A549 (cell line): ENCODE measurements at regions not wholly inside any gene's neighbourhood (a gene's known extent, or its start where the extent isn't known, plus 50 kb on each side); places are given as distances from the start of the nearest gene placed in this dataset.

Source experiments
- ATAC-seq, 2 experiments: fragments of 200-7000 bp in 1 of 2; fragments of >200 bp in 1 of 2; cut with Nextera tagmentation in 1 of 2; cut with Tn5 transposase in 1 of 2; 3 replicates each; pipeline versions ENCODE4 v1.8.0 to v1.9.1; 2018 to 2020; ENCODE audit warnings: mild to moderate bottlenecking in 1 of 2, moderate library complexity in 1 of 2
- CTCF ChIA-PET: fragments of 300-600 bp; sonication (Branson Sonifier 250); formaldehyde crosslinking; extraction: SDS; loops from one replicate; lab custom pipeline; 2021; ENCODE audit warnings: antibody characterized with exemption, inconsistent platforms; lab: Yijun Ruan, JAX
- POLR2A ChIA-PET: fragments of 350-600 bp; formaldehyde crosslinking; extraction: SDS; loops from one replicate; lab custom pipeline; 2021; ENCODE audit warnings: antibody characterized with exemption, inconsistent platforms; lab: Yijun Ruan, JAX
- DNase-seq, 2 experiments: peaks; one replicate each; pipeline versions ENCODE4 v3.0.0 to v3.0.0-alpha.2; 2011 to 2016; ENCODE audit warnings: low read depth in 1 of 2, low spot score in 1 of 2
- FAIRE-seq: peaks from 2 replicates; lab custom pipeline; 2011; peaks lifted over from hg19 to GRCh38; lab: Jason Lieb, UNC
- H3K27ac ChIP-seq, 2 experiments: fragments of >200 bp; sonication (Bioruptor Twin); formaldehyde crosslinking; 3 replicates each; pipeline ENCODE4 v1.5.1; 2016 to 2017
- H3K4me1 ChIP-seq: fragments of >200 bp; sonication (Bioruptor Twin); formaldehyde crosslinking; 3 replicates; pipeline ENCODE4 v1.6.1; 2016
- H3K4me2 ChIP-seq: fragments of >200 bp; sonication (Bioruptor Twin); formaldehyde crosslinking; 3 replicates; pipeline ENCODE4 v1.6.1; 2016
- H3K4me3 ChIP-seq: fragments of >200 bp; sonication (Bioruptor Twin); formaldehyde crosslinking; 3 replicates; pipeline ENCODE4 v1.5.1; 2016
- H3K9me3 ChIP-seq: fragments of >200 bp; sonication (Bioruptor Twin); formaldehyde crosslinking; 3 replicates; pipeline ENCODE4 v1.6.1; 2016
- BHLHE40 ChIP-seq: IDR thresholded peaks from 2 replicates; pipeline ENCODE4 v1.6.1; 2012; ENCODE audit warnings: low read depth, low read length, inconsistent platforms
- CBX2 ChIP-seq: fragments of 200-600 bp; sonication (generic); IDR thresholded peaks from 2 replicates; pipeline ENCODE4 v1.6.1; 2016; ENCODE audit warnings: low read depth, mild to moderate bottlenecking, borderline replicate concordance
- EHF ChIP-seq: fragments of 250-450 bp; sonication (Bioruptor Pico); IDR thresholded peaks from 2 replicates; pipeline ENCODE4 v1.5.0; 2020; ENCODE audit warnings: mild to moderate bottlenecking
- FOSB ChIP-seq: fragments of 250-450 bp; sonication (Bioruptor Pico); IDR thresholded peaks from 2 replicates; pipeline ENCODE4 v1.5.0; 2020; ENCODE audit warnings: mild to moderate bottlenecking, moderate library complexity
- KDM1A ChIP-seq: fragments of 200-600 bp; sonication (generic); IDR thresholded peaks from 2 replicates; pipeline ENCODE4 v1.6.1; 2016; ENCODE audit warnings: low read depth, mild to moderate bottlenecking
- MAFK ChIP-seq: fragments of 450-650 bp; IDR thresholded peaks from 2 replicates; pipeline ENCODE4 v1.6.1; 2014; ENCODE audit not compliant: partially characterized antibody
- MYC ChIP-seq: IDR thresholded peaks from 2 replicates; pipeline ENCODE4 v1.6.1; 2012; ENCODE audit warnings: mild to moderate bottlenecking, inconsistent platforms, low read length, improper control_type of control experiment, borderline replicate concordance
- NFE2L2 ChIP-seq: fragments of 150-350 bp; conservative IDR thresholded peaks from 2 replicates; pipeline ENCODE4 v1.6.1; 2014; ENCODE audit warnings: low read length
- POLR2A ChIP-seq: IDR thresholded peaks from 2 replicates; pipeline ENCODE4 v1.6.1; 2012; ENCODE audit warnings: mild to moderate bottlenecking, low read length
- RAD21 ChIP-seq, 2 experiments: fragments of >200 bp in 1 of 2; sonication (Bioruptor Twin) in 1 of 2; formaldehyde crosslinking in 1 of 2; IDR thresholded peaks in 1 of 2; conservative IDR thresholded peaks in 1 of 2; 2 replicates in 1 of 2; 3 replicates in 1 of 2; pipeline ENCODE4 v1.6.1; 2012 to 2018; ENCODE audit warnings: inconsistent platforms in 1 of 2
- RARB ChIP-seq: fragments of 250-450 bp; sonication (Bioruptor Pico); IDR thresholded peaks from 2 replicates; pipeline ENCODE4 v1.8.0; 2021; ENCODE audit warnings: mild to moderate bottlenecking, moderate library complexity
- RCOR1 ChIP-seq: fragments of 150-350 bp; IDR thresholded peaks from 2 replicates; pipeline ENCODE4 v1.6.1; 2014; ENCODE audit warnings: antibody characterized with exemption, low read length, low read depth
- SREBF2 ChIP-seq: fragments of 450-650 bp; IDR thresholded peaks from 2 replicates; pipeline ENCODE4 v1.6.1; 2014; ENCODE audit warnings: mild to moderate bottlenecking, moderate library complexity
- TP53 ChIP-seq: fragments of 250-450 bp; sonication (Bioruptor Pico); IDR thresholded peaks from 2 replicates; pipeline ENCODE4 v1.5.0; 2021; ENCODE audit warnings: mild to moderate bottlenecking, moderate library complexity
- ZFP36 ChIP-seq: fragments of 450-650 bp; IDR thresholded peaks from 2 replicates; pipeline ENCODE4 v1.6.1; 2014; ENCODE audit warnings: borderline replicate concordance; ENCODE audit not compliant: partially characterized antibody
- ZNF302 ChIP-seq: fragments of 250-450 bp; sonication (Bioruptor Pico); IDR thresholded peaks from 2 replicates; pipeline ENCODE4 v1.9.0; 2021; ENCODE audit warnings: inconsistent platforms, mild to moderate bottlenecking, moderate library complexity
- WGBS: methylation state at CpG from one replicate; pipeline ENCODE4 v1.1.6; 2017; ENCODE audit errors: missing lambda C conversion rate; 5-methylcytosine and 5-hydroxymethylcytosine counted together
- TF ChIP-seq, protein P1 (sequence below): fragments of 250-450 bp; sonication (Bioruptor Pico); IDR thresholded peaks from 2 replicates; pipeline ENCODE4 v1.5.0; 2020; ENCODE audit warnings: low read depth, mild to moderate bottlenecking, moderate library complexity
- TF ChIP-seq, protein P2 (sequence below): fragments of 250-450 bp; sonication (Bioruptor Pico); IDR thresholded peaks from 2 replicates; pipeline ENCODE4 v1.5.0; 2021; ENCODE audit warnings: mild to moderate bottlenecking, moderate library complexity, borderline replicate concordance
- TF ChIP-seq, protein P3 (sequence below): IDR thresholded peaks from 2 replicates; pipeline ENCODE4 v1.6.1; 2012
- TF ChIP-seq, protein P4 (sequence below): fragments of >200 bp; sonication (Bioruptor Twin); formaldehyde crosslinking; IDR thresholded peaks from 3 replicates; pipeline ENCODE4 v1.6.1; 2016
- TF ChIP-seq, protein P5 (sequence below): fragments of >200 bp; sonication (Bioruptor Twin); formaldehyde crosslinking; IDR thresholded peaks from 2 replicates; pipeline ENCODE4 v1.6.1; 2016

DNA sequence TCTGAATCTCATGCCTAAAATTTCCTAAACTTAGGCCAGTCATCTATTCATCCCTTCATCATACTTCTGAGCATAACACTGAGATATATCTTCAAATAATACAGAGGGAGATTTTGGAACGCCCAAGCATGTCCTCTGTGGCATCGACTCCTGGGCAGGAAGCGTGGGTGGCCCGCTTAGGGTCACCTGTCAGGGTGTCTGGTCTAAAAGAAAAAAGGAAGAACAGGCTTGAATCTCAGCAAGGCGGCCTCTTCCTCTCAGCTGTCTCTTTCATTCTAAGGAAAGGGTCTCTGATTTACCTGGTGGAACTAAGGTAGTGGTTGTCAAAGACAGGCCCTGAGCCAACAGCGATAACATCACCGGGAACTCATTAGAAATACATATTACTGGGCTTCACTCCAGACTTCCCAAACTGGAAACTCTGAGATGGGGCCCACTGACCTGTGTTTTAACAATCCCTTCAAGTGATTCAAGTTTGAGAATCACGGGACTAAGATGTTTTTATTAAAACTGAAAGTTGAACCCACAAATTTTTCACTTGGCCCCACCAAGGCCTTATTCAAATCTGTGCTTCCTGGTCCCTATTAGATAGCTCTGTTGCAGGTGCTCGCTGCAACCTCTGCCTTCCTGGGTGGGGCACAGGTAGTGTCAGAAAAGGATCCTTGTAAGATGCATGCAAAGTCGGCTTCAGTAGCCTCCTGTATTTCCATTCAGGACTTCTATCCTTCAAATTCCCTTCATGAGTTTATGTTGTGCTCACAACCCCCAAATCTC is 162.3 kb upstream of the CCDC68 start:
- POLR2A ChIA-PET, result no interaction called here
- TF ChIP-seq RCOR1, result no peak
- no peak for TF ChIP-seq KDM1A
- TF ChIP-seq, protein P1, sequence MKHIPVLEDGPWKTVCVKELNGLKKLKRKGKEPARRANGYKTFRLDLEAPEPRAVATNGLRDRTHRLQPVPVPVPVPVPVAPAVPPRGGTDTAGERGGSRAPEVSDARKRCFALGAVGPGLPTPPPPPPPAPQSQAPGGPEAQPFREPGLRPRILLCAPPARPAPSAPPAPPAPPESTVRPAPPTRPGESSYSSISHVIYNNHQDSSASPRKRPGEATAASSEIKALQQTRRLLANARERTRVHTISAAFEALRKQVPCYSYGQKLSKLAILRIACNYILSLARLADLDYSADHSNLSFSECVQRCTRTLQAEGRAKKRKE, result no peak
- TF ChIP-seq SREBF2, result no peak
- TF ChIP-seq POLR2A, result no peak
- TF ChIP-seq, all 56 proteins: peak for 0
- DNase-seq (no peak), FAIRE-seq (no peak), ATAC-seq (no peak)
- H3K4me1 ChIP-seq, result 0 out of 3 replicates have a peak, but pooled peaks cover 14% of the 10 kb centered on the region
- CTCF ChIA-PET, result no interaction called here
- no peak overlapping the region for H3K4me2 ChIP-seq
- H3K27ac ChIP-seq, result no peak overlapping the region
- 79% methylated on average over 10 of the region's 10 CpGs for WGBS
- H3K4me3 ChIP-seq, result no peak overlapping the region
- H3K9me3 ChIP-seq, result no peaks in the 10 kb centered on the region

DNA sequence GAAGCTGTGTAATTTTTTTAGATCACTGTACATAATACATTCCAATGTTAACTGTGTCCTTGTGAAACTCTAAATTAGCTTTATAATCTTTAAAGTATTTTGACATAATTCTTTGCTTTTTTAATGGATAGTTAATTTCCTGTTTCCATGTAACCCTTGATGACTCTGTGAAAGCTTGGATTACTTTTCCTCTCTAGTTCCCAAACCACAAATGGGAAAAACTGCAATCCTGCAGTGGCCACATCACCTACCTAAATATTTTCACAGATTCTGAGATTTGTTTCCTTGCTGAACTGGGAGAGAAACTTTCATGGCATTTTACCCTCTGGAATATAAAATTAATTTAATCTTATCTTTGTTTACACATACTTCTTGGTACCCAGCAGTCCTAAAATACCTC is 161.6 kb upstream of the CCDC68 start:
- H3K27ac ChIP-seq, result no peak overlapping the region
- no peak overlapping the region for H3K4me2 ChIP-seq
- H3K4me3 ChIP-seq, result no peak overlapping the region
- DNase-seq (no peak), FAIRE-seq (no peak), ATAC-seq (no peak)
- TF ChIP-seq, protein P2, sequence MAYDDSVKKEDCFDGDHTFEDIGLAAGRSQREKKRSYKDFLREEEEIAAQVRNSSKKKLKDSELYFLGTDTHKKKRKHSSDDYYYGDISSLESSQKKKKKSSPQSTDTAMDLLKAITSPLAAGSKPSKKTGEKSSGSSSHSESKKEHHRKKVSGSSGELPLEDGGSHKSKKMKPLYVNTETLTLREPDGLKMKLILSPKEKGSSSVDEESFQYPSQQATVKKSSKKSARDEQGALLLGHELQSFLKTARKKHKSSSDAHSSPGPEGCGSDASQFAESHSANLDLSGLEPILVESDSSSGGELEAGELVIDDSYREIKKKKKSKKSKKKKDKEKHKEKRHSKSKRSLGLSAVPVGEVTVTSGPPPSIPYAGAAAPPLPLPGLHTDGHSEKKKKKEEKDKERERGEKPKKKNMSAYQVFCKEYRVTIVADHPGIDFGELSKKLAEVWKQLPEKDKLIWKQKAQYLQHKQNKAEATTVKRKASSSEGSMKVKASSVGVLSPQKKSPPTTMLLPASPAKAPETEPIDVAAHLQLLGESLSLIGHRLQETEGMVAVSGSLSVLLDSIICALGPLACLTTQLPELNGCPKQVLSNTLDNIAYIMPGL, result no peak
- TF ChIP-seq KDM1A, result no peak
- no peak for TF ChIP-seq RARB (CRISPR knock-in tag)
- CTCF ChIA-PET, result no interaction called here
- H3K9me3 ChIP-seq, result no peaks in the 10 kb centered on the region
- H3K4me1 ChIP-seq, result 0 out of 3 replicates have a peak, but pooled peaks cover 14% of the 10 kb centered on the region
- POLR2A ChIA-PET, result no interaction called here

GRCh38 chr18:55119434-55119833 is 160.2 kb upstream of the CCDC68 start:
- ChIA-PET POLR2A (no interaction called here), CTCF (no interaction called here)
- Histone ChIP-seq H3K4me3 (no peak overlapping the region), H3K4me1 (0 out of 3 replicates have a peak, but pooled peaks cover 14% of the 10 kb centered on the region), H3K9me3 (no peaks in the 10 kb centered on the region), H3K4me2 (no peak overlapping the region)
- DNase-seq, result no peak
- WGBS, result 68% methylated on average over 6 of the region's 6 CpGs
- TF ChIP-seq ZNF302 (CRISPR knock-in tag) (no peak), MYC (no peak), BHLHE40 (no peak), ZFP36 (no peak), RCOR1 (no peak), RAD21 (conservative IDR thresholded peaks at IDR 0.05 in 1 of 2, IDR thresholded peaks at IDR 0.05 in 1 of 2) (no peak), TP53 (CRISPR knock-in tag) (no peak), MAFK (no peak), NFE2L2 (no peak), FOSB (no peak), CBX2 (no peak), EHF (CRISPR knock-in tag) (no peak)
- TF ChIP-seq, protein P3, sequence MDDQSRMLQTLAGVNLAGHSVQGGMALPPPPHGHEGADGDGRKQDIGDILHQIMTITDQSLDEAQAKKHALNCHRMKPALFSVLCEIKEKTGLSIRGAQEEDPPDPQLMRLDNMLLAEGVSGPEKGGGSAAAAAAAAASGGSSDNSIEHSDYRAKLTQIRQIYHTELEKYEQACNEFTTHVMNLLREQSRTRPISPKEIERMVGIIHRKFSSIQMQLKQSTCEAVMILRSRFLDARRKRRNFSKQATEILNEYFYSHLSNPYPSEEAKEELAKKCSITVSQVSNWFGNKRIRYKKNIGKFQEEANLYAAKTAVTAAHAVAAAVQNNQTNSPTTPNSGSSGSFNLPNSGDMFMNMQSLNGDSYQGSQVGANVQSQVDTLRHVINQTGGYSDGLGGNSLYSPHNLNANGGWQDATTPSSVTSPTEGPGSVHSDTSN, result no peak
- TF ChIP-seq, protein P4, sequence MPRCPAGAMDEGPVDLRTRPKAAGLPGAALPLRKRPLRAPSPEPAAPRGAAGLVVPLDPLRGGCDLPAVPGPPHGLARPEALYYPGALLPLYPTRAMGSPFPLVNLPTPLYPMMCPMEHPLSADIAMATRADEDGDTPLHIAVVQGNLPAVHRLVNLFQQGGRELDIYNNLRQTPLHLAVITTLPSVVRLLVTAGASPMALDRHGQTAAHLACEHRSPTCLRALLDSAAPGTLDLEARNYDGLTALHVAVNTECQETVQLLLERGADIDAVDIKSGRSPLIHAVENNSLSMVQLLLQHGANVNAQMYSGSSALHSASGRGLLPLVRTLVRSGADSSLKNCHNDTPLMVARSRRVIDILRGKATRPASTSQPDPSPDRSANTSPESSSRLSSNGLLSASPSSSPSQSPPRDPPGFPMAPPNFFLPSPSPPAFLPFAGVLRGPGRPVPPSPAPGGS, result no peak
- TF ChIP-seq, protein P5, sequence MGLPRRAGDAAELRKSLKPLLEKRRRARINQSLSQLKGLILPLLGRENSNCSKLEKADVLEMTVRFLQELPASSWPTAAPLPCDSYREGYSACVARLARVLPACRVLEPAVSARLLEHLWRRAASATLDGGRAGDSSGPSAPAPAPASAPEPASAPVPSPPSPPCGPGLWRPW, result no peak
- TF ChIP-seq, all 56 proteins: peak for 0
- no peak overlapping the region for H3K27ac ChIP-seq
- ATAC-seq (no peak), FAIRE-seq (no peak)
